ENCODE measurements at regions not wholly inside any gene's neighbourhood (a gene's known extent, or its start where the extent isn't known, plus 50 kb on each side); places are given as distances from the start of the nearest gene placed in this dataset.

DNA sequence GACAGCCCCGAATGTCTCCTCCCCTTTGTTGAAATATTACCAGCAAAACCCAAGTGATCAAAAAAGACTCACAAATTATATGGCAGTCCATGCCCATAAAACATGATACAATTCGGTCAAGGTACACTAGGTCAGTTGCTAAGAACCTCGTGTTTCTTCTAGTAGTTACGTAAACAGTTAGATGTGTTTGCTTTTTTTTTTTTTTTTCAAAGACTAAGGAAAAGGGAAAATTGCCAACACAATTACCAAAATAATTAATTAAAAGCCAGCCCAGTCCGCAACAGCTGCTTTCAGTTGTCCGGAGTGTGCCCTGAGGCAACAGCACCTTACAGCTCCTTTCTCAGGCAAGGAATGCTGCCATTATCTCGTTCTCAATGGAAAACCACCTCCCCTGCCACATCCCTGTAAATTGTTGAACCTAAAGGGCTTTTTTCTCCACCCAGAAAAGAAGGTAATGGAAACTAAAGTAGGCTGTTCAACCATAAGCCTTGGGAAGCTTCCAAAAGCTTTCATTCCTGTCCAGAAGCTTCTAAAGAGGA is 129.2 kb upstream of the TSC22D2 start:
- WGBS, result 77% methylated on average over 7 of the region's 7 CpGs
- TF ChIP-seq POLR2AphosphoS5 (IDR thresholded peaks at IDR 0.05), result no peak
- H3K4me1 ChIP-seq, result no peaks in the 10 kb centered on the region
- no peaks in the 10 kb centered on the region for H3K36me3 ChIP-seq
- no peaks in the 10 kb centered on the region for H3K9me3 ChIP-seq
- no peak overlapping the region for H3K4me3 ChIP-seq
- no peak for DNase-seq (ENCODE audit: low spot score in 2 of 2)
- H3K27ac ChIP-seq, result no peak overlapping the region
- H3K27me3 ChIP-seq, result no peaks in the 10 kb centered on the region

DNA sequence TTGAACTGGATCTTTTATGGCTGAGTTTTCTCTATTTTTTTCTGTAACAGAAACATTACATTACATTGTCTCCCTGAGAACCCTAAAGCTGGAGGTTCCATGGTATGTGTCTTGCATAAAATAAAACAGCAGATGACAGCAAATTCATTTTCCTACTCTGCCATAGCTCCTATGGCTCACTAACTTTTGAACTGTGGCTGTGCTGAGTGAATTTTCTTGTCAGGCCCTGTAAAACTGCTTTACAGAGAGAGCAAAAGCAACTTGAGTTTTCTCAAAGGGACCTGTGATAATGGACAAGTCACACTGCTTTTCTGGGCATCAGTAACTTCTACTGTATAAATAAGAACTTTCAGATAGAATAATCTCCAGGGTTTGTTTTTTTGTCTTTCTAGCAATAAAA is 129.9 kb upstream of the TSC22D2 start:
- H3K27ac ChIP-seq, result no peak overlapping the region
- no peak for DNase-seq (ENCODE audit: low spot score in 2 of 2)
- H3K36me3 ChIP-seq, result no peaks in the 10 kb centered on the region
- TF ChIP-seq POLR2AphosphoS5 (IDR thresholded peaks at IDR 0.05) (no peak), EP300 (IDR thresholded peaks at IDR 0.05) (no peak), POLR2A (IDR thresholded peaks at IDR 0.05) (no peak), CTCF (IDR thresholded peaks at IDR 0.05) (no peak)
- no peaks in the 10 kb centered on the region for H3K4me1 ChIP-seq
- no peak overlapping the region for H3K4me3 ChIP-seq
- H3K9me3 ChIP-seq, result no peaks in the 10 kb centered on the region
- H3K27me3 ChIP-seq, result no peaks in the 10 kb centered on the region

DNA sequence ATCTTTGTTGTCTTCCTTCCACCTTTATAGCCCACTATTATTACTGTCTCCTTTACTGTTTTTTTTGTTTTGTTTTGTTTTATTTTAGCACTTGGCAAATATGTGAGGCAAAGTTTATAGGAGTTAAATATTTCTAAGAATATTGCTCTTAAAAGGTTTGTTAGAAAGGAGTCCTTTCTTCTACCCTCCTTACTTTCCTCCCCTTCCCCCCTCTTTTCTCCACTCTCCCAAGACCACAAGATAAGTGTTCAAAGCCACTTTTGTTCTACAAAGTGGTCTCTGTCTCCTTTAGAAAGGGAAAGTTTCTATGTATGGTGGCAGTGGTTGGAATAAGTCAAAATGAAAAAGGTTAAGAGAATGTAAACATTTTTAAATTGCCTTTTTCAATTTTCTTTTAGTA is 130.7 kb upstream of the TSC22D2 start:
- Histone ChIP-seq H3K9me3 (no peaks in the 10 kb centered on the region), H3K27ac (no peak overlapping the region), H3K4me3 (no peak overlapping the region), H3K36me3 (no peaks in the 10 kb centered on the region), H3K4me1 (no peaks in the 10 kb centered on the region), H3K27me3 (no peaks in the 10 kb centered on the region)
- no peak for TF ChIP-seq EP300 (IDR thresholded peaks at IDR 0.05)
- TF ChIP-seq POLR2AphosphoS5 (IDR thresholded peaks at IDR 0.05), result no peak
- TF ChIP-seq CTCF (IDR thresholded peaks at IDR 0.05), result no peak
- TF ChIP-seq POLR2A (IDR thresholded peaks at IDR 0.05), result no peak
- DNase-seq (ENCODE audit: low spot score in 2 of 2), result no peak

DNA sequence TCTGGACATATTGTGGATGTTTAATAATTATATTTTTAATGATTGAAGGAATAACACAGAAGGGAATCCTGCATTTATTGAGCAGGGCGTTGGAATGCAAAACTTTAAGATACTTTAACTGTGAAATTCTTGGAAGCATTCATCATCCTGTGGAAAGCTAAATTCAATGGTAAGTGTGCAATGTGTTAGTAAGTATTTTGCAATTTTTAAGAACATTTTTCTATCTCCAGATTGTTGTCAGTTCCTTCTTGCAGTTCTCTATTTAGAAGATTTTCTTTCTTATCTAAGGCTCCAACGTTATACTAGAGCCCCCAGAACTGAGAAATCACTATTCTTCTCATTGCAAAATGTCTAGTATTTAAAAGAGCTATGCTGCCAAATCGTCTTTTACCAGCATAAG is 132.2 kb upstream of the TSC22D2 start:
- Histone ChIP-seq H3K27me3 (no peaks in the 10 kb centered on the region), H3K27ac (no peak overlapping the region), H3K4me1 (no peaks in the 10 kb centered on the region), H3K4me3 (no peak overlapping the region), H3K9me3 (no peaks in the 10 kb centered on the region), H3K36me3 (no peaks in the 10 kb centered on the region)
- 60% methylated on average over 3 of the region's 3 CpGs for WGBS
- TF ChIP-seq EP300 (IDR thresholded peaks at IDR 0.05), result no peak
- TF ChIP-seq POLR2A (IDR thresholded peaks at IDR 0.05), result no peak
- no peak for DNase-seq (ENCODE audit: low spot score in 2 of 2)

GRCh38 chr3:150274372-150274771 is 133.7 kb upstream of the TSC22D2 start:
- WGBS, result 60% methylated on average over 3 of the region's 3 CpGs
- no peaks in the 10 kb centered on the region for H3K4me1 ChIP-seq
- no peaks in the 10 kb centered on the region for H3K9me3 ChIP-seq
- H3K27ac ChIP-seq, result no peak overlapping the region
- H3K4me3 ChIP-seq, result no peak overlapping the region
- H3K27me3 ChIP-seq, result no peaks in the 10 kb centered on the region
- DNase-seq (ENCODE audit: low spot score in 2 of 2), result no peak
- TF ChIP-seq EP300 (IDR thresholded peaks at IDR 0.05) (no peak), POLR2A (IDR thresholded peaks at IDR 0.05) (no peak), CTCF (IDR thresholded peaks at IDR 0.05) (no peak), POLR2AphosphoS5 (IDR thresholded peaks at IDR 0.05) (no peak)
- no peaks in the 10 kb centered on the region for H3K36me3 ChIP-seq

DNA sequence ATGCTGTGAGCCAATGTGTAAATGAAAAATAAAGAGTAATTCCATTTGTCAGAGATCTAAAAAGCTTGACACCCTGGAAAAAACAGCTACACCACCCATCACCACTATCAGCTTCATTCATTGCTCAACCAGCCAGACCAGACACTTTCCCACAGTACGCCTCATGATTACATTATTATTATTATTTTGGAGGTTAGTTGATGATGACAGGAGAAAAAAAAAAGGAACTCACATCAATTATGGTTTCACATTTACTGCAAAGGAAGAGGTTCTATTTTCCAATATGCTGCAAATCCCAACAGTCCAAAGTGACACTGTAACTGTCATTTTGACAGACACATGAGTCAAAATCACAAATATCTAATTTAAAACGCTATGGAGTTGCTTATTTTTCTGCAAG is 134.7 kb upstream of the TSC22D2 start:
- no peaks in the 10 kb centered on the region for H3K36me3 ChIP-seq
- no peaks in the 10 kb centered on the region for H3K4me1 ChIP-seq
- H3K4me3 ChIP-seq, result no peak overlapping the region
- DNase-seq (ENCODE audit: low spot score in 2 of 2), result no peak
- H3K27me3 ChIP-seq, result no peaks in the 10 kb centered on the region
- WGBS, result 49% methylated on average over 2 of the region's 2 CpGs
- no peaks in the 10 kb centered on the region for H3K9me3 ChIP-seq
- no peak for TF ChIP-seq POLR2A (IDR thresholded peaks at IDR 0.05)
- TF ChIP-seq CTCF (IDR thresholded peaks at IDR 0.05), result no peak
- no peak for TF ChIP-seq EP300 (IDR thresholded peaks at IDR 0.05)
- no peak for TF ChIP-seq POLR2AphosphoS5 (IDR thresholded peaks at IDR 0.05)
- no peak overlapping the region for H3K27ac ChIP-seq
